PC-9 (cell line): ENCODE measurements at regions not wholly inside any gene's neighbourhood (a gene's known extent, or its start where the extent isn't known, plus 50 kb on each side); places are given as distances from the start of the nearest gene placed in this dataset.

ENCODE experiments used
- BruUV-seq: library from RNA; stranded (reverse); fragments of 400-500 nt; replicated peaks from 2 replicates; lab custom pipeline; 2021; lab: Mats Ljungman, UMichigan
- CTCF ChIA-PET: fragments of 300-600 bp; sonication (Branson Sonifier 250); formaldehyde crosslinking; loops from one replicate; lab custom pipeline; 2022; ENCODE audit warnings: antibody characterized with exemption; lab: Charles Lee
- POLR2A ChIA-PET: fragments of 300-600 bp; sonication (Branson Sonifier 250); formaldehyde crosslinking; loops from one replicate; lab custom pipeline; 2022; ENCODE audit warnings: antibody characterized with exemption; ENCODE audit not compliant: unreplicated experiment; lab: Charles Lee
- DNase-seq, 2 experiments: peaks; one replicate each; pipeline versions ENCODE4 v3.0.0 to v3.0.0-alpha.2; 2015 to 2022; ENCODE audit warnings: mixed read lengths in 1 of 2
- H2AFZ ChIP-seq: fragments of 200-600 bp; sonication (generic); 2 replicates; pipeline ENCODE4 v1.8.1; 2017; ENCODE audit warnings: antibody characterized with exemption
- H3F3A ChIP-seq: fragments of 200-600 bp; sonication (generic); 2 replicates; pipeline ENCODE4 v1.8.1; 2017; ENCODE audit warnings: antibody characterized with exemption, mild to moderate bottlenecking, low read depth; ENCODE audit not compliant: insufficient read depth
- H3K27ac ChIP-seq: fragments of 200-600 bp; sonication (generic); 2 replicates; pipeline ENCODE4 v1.6.1; 2016; ENCODE audit warnings: mixed run types
- H3K27me3 ChIP-seq: fragments of 200-600 bp; sonication (generic); 2 replicates; pipeline ENCODE4 v1.6.1; 2016; ENCODE audit warnings: low read depth, mixed run types; ENCODE audit not compliant: insufficient read depth
- H3K36me3 ChIP-seq: fragments of 200-600 bp; sonication (generic); 2 replicates; pipeline ENCODE4 v1.6.1; 2016; ENCODE audit warnings: low read depth, mixed run types
- H3K4me1 ChIP-seq: fragments of 200-600 bp; sonication (generic); replicated peaks from 2 replicates; pipeline ENCODE4 v1.6.1; 2016; ENCODE audit warnings: mixed run types; ENCODE audit not compliant: insufficient read depth
- H3K4me2 ChIP-seq: fragments of 200-600 bp; sonication (generic); 2 replicates; pipeline ENCODE4 v1.6.1; 2017; ENCODE audit warnings: mixed run types
- H3K4me3 ChIP-seq: fragments of 200-600 bp; sonication (generic); 2 replicates; pipeline ENCODE4 v1.6.1; 2016; ENCODE audit warnings: mixed run types
- H3K79me2 ChIP-seq: fragments of 200-600 bp; sonication (generic); 2 replicates; pipeline ENCODE4 v1.6.1; 2017; ENCODE audit warnings: low read depth, mixed run types
- H3K9me2 ChIP-seq: fragments of 200-600 bp; sonication (generic); 2 replicates; pipeline ENCODE4 v1.8.1; 2017; ENCODE audit warnings: mild to moderate bottlenecking; ENCODE audit not compliant: insufficient read depth
- H3K9me3 ChIP-seq: fragments of 200-600 bp; sonication (generic); 2 replicates; pipeline ENCODE4 v1.8.1; 2016; ENCODE audit warnings: low read depth; ENCODE audit not compliant: insufficient read depth
- H4K20me1 ChIP-seq: fragments of 200-600 bp; sonication (generic); 2 replicates; pipeline ENCODE4 v1.8.1; 2017; ENCODE audit not compliant: insufficient read depth
- CTCF ChIP-seq: fragments of 200-600 bp; sonication (generic); conservative IDR thresholded peaks from 2 replicates; pipeline ENCODE4 v1.6.1; 2017; ENCODE audit warnings: mixed run types, antibody characterized with exemption, mild to moderate bottlenecking, moderate library complexity
- EZH2 ChIP-seq: fragments of 200-600 bp; sonication (generic); IDR thresholded peaks from 2 replicates; pipeline ENCODE4 v1.8.0; 2017; ENCODE audit warnings: antibody characterized with exemption, low read depth
- intact Hi-C: fragments of 100-400 bp; cut with micrococcal nuclease; formaldehyde crosslinking; loops from one replicate; pipeline ENCODE4 v1.10.0; 2022; ENCODE audit not compliant: unreplicated experiment

- Histone ChIP-seq H3K27me3 (no peaks in the 10 kb centered on the region), H3K9me2 (no peaks in the 10 kb centered on the region), H4K20me1 (no peaks in the 10 kb centered on the region), H3K4me2 (no peak overlapping the region), H2AFZ (no peak overlapping the region), H3K4me3 (no peak overlapping the region), H3K27ac (no peak overlapping the region), H3K9me3 (no peaks in the 10 kb centered on the region), H3K79me2 (no peaks in the 10 kb centered on the region), H3K36me3 (no peaks in the 10 kb centered on the region), H3K4me1 (no peaks in the 10 kb centered on the region), H3F3A (no peaks in the 10 kb centered on the region)
- intact Hi-C loops: no loop called here
- ChIA-PET POLR2A (no interaction called here), CTCF (no interaction called here)
- BruUV-seq: no TSS peak
- no peak for TF ChIP-seq EZH2
- TF ChIP-seq CTCF: no peak
- no peak for DNase-seq
Measured at GRCh38 chr4:79217025-79217424, 108.8 kb downstream of the NAA11 start.

- no peak overlapping the region for H3K4me3 ChIP-seq
- H3K79me2 ChIP-seq: no peaks in the 10 kb centered on the region
- H2AFZ ChIP-seq: no peak overlapping the region
- H3K27me3 ChIP-seq: no peaks in the 10 kb centered on the region
- CTCF ChIA-PET: no interaction called here
- no peaks in the 10 kb centered on the region for H3K4me1 ChIP-seq
- no peaks in the 10 kb centered on the region for H3K36me3 ChIP-seq
- no peak overlapping the region for H3K27ac ChIP-seq
- DNase-seq: no peak
- no peaks in the 10 kb centered on the region for H3K9me3 ChIP-seq
- H3K4me2 ChIP-seq: no peak overlapping the region
- H4K20me1 ChIP-seq: no peaks in the 10 kb centered on the region
- no peaks in the 10 kb centered on the region for H3F3A ChIP-seq
- TF ChIP-seq EZH2: no peak
- no peak for TF ChIP-seq CTCF
- no peaks in the 10 kb centered on the region for H3K9me2 ChIP-seq
- intact Hi-C loops: no loop called here
- BruUV-seq: no TSS peak
- POLR2A ChIA-PET: no interaction called here
Measured at GRCh38 chr4:79213702-79214101, 112.2 kb downstream of the NAA11 start.

GRCh38 chr4:79213010-79213409 is 112.9 kb downstream of the NAA11 start:
- H3K9me2 ChIP-seq: no peaks in the 10 kb centered on the region
- ChIA-PET CTCF (no interaction called here), POLR2A (interaction anchor here (0.7 to 1.0 kb wide), 2 partner anchors 65 to 1283 kb away, joined by 4 read pairs; no protein-coding TSS in a partner anchor)
- H3K9me3 ChIP-seq: no peaks in the 10 kb centered on the region
- no TSS peak for BruUV-seq
- H3K27me3 ChIP-seq: no peaks in the 10 kb centered on the region
- TF ChIP-seq CTCF (no peak), EZH2 (no peak)
- H4K20me1 ChIP-seq: no peaks in the 10 kb centered on the region
- intact Hi-C loops: no loop called here
- DNase-seq: no peak
- H3F3A ChIP-seq: no peaks in the 10 kb centered on the region
- H3K36me3 ChIP-seq: no peaks in the 10 kb centered on the region
- H3K79me2 ChIP-seq: no peaks in the 10 kb centered on the region
- no peak overlapping the region for H3K27ac ChIP-seq
- no peak overlapping the region for H2AFZ ChIP-seq
- no peaks in the 10 kb centered on the region for H3K4me1 ChIP-seq
- H3K4me2 ChIP-seq: no peak overlapping the region
- no peak overlapping the region for H3K4me3 ChIP-seq
